GM12878 (cell line): ENCODE measurements at regions not wholly inside any gene's neighbourhood (a gene's known extent, or its start where the extent isn't known, plus 50 kb on each side); places are given as distances from the start of the nearest gene placed in this dataset.

Experiments used
- ATAC-seq: fragments of 200-7000 bp; cut with Tn5 transposase; 3 replicates; pipeline ENCODE4 v1.9.1; 2020; ENCODE audit warnings: mild to moderate bottlenecking, moderate library complexity
- BruUV-seq: library from RNA; stranded (reverse); fragments of 400-500 nt; replicated peaks from 2 replicates; lab custom pipeline; 2021; lab: Mats Ljungman, UMichigan
- CTCF ChIA-PET: fragments of 300-600 bp; sonication (Branson Sonifier 250); formaldehyde crosslinking; extraction: SDS; loops from one replicate; lab custom pipeline; 2021; ENCODE audit warnings: inconsistent platforms; lab: Yijun Ruan, JAX
- POLR2A ChIA-PET: fragments of 350-600 bp; formaldehyde crosslinking; extraction: SDS; loops from one replicate; lab custom pipeline; 2021; ENCODE audit warnings: inconsistent platforms; lab: Charles Lee
- RAD21 ChIA-PET: fragments of 300-600 bp; sonication (Branson Sonifier 250); formaldehyde crosslinking; loops from one replicate; lab custom pipeline; 2023; ENCODE audit warnings: antibody characterized with exemption; ENCODE audit not compliant: unreplicated experiment; lab: Charles Lee
- SMC1A ChIA-PET: fragments of 300-600 bp; sonication (Branson Sonifier 250); formaldehyde crosslinking; loops from one replicate; lab custom pipeline; 2023; ENCODE audit not compliant: unreplicated experiment, uncharacterized antibody; lab: Charles Lee
- DNase-seq: peaks from one replicate; pipeline ENCODE4 v3.0.0-alpha.2; 2011; ENCODE audit warnings: low read depth, low spot score
- FAIRE-seq: peaks from 3 replicates; lab custom pipeline; 2011; peaks lifted over from hg19 to GRCh38; lab: Jason Lieb, UNC
- H2AFZ ChIP-seq: 2 replicates; pipeline ENCODE4 v1.6.0; 2011; ENCODE audit warnings: low read depth, low read length, control low read depth; ENCODE audit not compliant: control insufficient read depth
- H3K27ac ChIP-seq: 2 replicates; pipeline ENCODE4 v1.5.1; 2011; ENCODE audit warnings: control low read depth; ENCODE audit not compliant: control insufficient read depth, insufficient read depth
- H3K27me3 ChIP-seq, 2 experiments: replicated peaks in 1 of 2; 2 replicates each; pipeline versions ENCODE4 v1.6.0 to v1.6.1; 2011; ENCODE audit warnings: low read length in 1 of 2; ENCODE audit not compliant: control insufficient read depth in 2 of 2, insufficient read depth in 2 of 2
- H3K36me3 ChIP-seq, 2 experiments: 2 replicates each; pipeline ENCODE4 v1.5.1; 2011; ENCODE audit warnings: low read length in 1 of 2; ENCODE audit not compliant: control insufficient read depth in 2 of 2, insufficient read depth in 2 of 2
- H3K4me1 ChIP-seq: 2 replicates; pipeline ENCODE4 v1.6.1; 2011; ENCODE audit warnings: mild to moderate bottlenecking, low read length, moderate library complexity, mixed read lengths; ENCODE audit not compliant: control insufficient read depth, insufficient read depth
- H3K4me2 ChIP-seq: 2 replicates; pipeline ENCODE4 v1.6.0; 2011; ENCODE audit warnings: control low read depth; ENCODE audit not compliant: control insufficient read depth, insufficient read depth
- H3K4me3 ChIP-seq: fragments of 200-600 bp; sonication (generic); 2 replicates; pipeline ENCODE4 v1.5.1; 2016
- H3K79me2 ChIP-seq: 2 replicates; pipeline ENCODE4 v1.6.0; 2011; ENCODE audit warnings: low read length; ENCODE audit not compliant: control insufficient read depth, insufficient read depth
- H3K9ac ChIP-seq: 2 replicates; pipeline ENCODE4 v1.8.0; 2011; ENCODE audit warnings: low read length, control low read depth, mixed read lengths; ENCODE audit not compliant: control insufficient read depth, insufficient read depth
- H3K9me3 ChIP-seq: replicated peaks from 3 replicates; pipeline ENCODE4 v1.5.1; 2011; ENCODE audit warnings: mild to moderate bottlenecking, low read length; ENCODE audit not compliant: control insufficient read depth, insufficient read depth
- H4K20me1 ChIP-seq: 2 replicates; pipeline ENCODE4 v1.6.0; 2011; ENCODE audit not compliant: control insufficient read depth, insufficient read depth
- CBX3 ChIP-seq: fragments of 200-600 bp; sonication (generic); IDR thresholded peaks from 2 replicates; pipeline ENCODE4 v1.6.1; 2016; ENCODE audit warnings: low read depth, borderline replicate concordance
- CBX5 ChIP-seq: sonication (generic); IDR thresholded peaks from 2 replicates; pipeline ENCODE4 v1.6.1; 2016; ENCODE audit warnings: low read depth, moderate library complexity, mild to moderate bottlenecking, inconsistent platforms
- E2F4 ChIP-seq: IDR thresholded peaks from 2 replicates; pipeline ENCODE4 v1.6.1; 2012; ENCODE audit warnings: low read depth, low read length, improper control_type of control experiment
- ETV6 ChIP-seq, 2 experiments: fragments of 450-650 bp in 1 of 2; IDR thresholded peaks in 1 of 2; conservative IDR thresholded peaks in 1 of 2; 2 replicates each; pipeline ENCODE4 v1.6.1; 2014; ENCODE audit warnings: antibody characterized with exemption in 1 of 2, borderline replicate concordance in 1 of 2, low read depth in 1 of 2, mild to moderate bottlenecking in 1 of 2, moderate library complexity in 1 of 2
- EZH2 ChIP-seq: IDR thresholded peaks from 2 replicates; pipeline ENCODE4 v1.6.1; 2012; ENCODE audit warnings: low read depth, mild to moderate bottlenecking, control low read depth, inconsistent platforms, low read length, borderline replicate concordance; ENCODE audit not compliant: control insufficient read depth
- FOXK2 ChIP-seq: fragments of 450-650 bp; IDR thresholded peaks from 2 replicates; pipeline ENCODE4 v1.6.1; 2017; ENCODE audit warnings: mild to moderate bottlenecking, moderate library complexity
- GABPA ChIP-seq: IDR thresholded peaks from 2 replicates; pipeline ENCODE4 v1.6.1; 2014; ENCODE audit warnings: antibody characterized with exemption, low read depth, mild to moderate bottlenecking, inconsistent platforms
- HDAC6 ChIP-seq: fragments of 200-600 bp; sonication (generic); IDR thresholded peaks from one replicate; pipeline ENCODE4 v1.8.0; 2017; ENCODE audit warnings: antibody characterized with exemption; ENCODE audit not compliant: unreplicated experiment
- JUND ChIP-seq: IDR thresholded peaks from 2 replicates; pipeline ENCODE4 v1.6.1; 2012; ENCODE audit warnings: low read depth, mild to moderate bottlenecking, low read length, improper control_type of control experiment, moderate library complexity
- NFIC ChIP-seq: IDR thresholded peaks from 2 replicates; pipeline ENCODE4 v1.6.1; 2012; ENCODE audit warnings: low read depth, mild to moderate bottlenecking, inconsistent platforms, low read length, moderate library complexity
- NFXL1 ChIP-seq: fragments of 450-650 bp; IDR thresholded peaks from 2 replicates; pipeline ENCODE4 v1.6.1; 2017; ENCODE audit warnings: antibody characterized with exemption, mild to moderate bottlenecking, borderline replicate concordance
- PAX5 ChIP-seq: IDR thresholded peaks from 2 replicates; pipeline ENCODE4 v1.6.1; 2011; ENCODE audit warnings: low read depth, low read length, borderline replicate concordance
- RAD51 ChIP-seq: fragments of 450-650 bp; IDR thresholded peaks from 2 replicates; pipeline ENCODE4 v1.6.1; 2016; ENCODE audit warnings: moderate library complexity, mild to moderate bottlenecking, inconsistent platforms
- RELA ChIP-seq: fragments of 450-650 bp; IDR thresholded peaks from 2 replicates; pipeline ENCODE4 v1.8.0; 2014; ENCODE audit warnings: borderline replicate concordance; ENCODE audit not compliant: partially characterized antibody
- RUNX3 ChIP-seq: IDR thresholded peaks from 2 replicates; pipeline ENCODE4 v1.6.1; 2012; ENCODE audit warnings: low read length, inconsistent platforms
- SIN3A ChIP-seq: IDR thresholded peaks from 2 replicates; pipeline ENCODE4 v1.6.1; 2012; ENCODE audit warnings: low read depth, low read length, improper control_type of control experiment
- YBX1 ChIP-seq: fragments of 450-650 bp; IDR thresholded peaks from 2 replicates; pipeline ENCODE4 v1.6.1; 2016; ENCODE audit warnings: antibody characterized with exemption
- ZNF622 ChIP-seq: fragments of 450-650 bp; IDR thresholded peaks from 2 replicates; pipeline ENCODE4 v1.6.1; 2017; ENCODE audit warnings: mild to moderate bottlenecking, inconsistent platforms
- whole genome bisulfite sequencing: methylation state at CpG from one replicate; pipeline ENCODE4 v1.1.6; 2016; ENCODE audit warnings: low lambda C conversion rate; ENCODE audit not compliant: insufficient replicate concordance, insufficient coverage; ENCODE audit errors: missing lambda C conversion rate; 5-methylcytosine and 5-hydroxymethylcytosine counted together
- in situ Hi-C: fragments of 300-500 bp; cut with MboI; formaldehyde crosslinking; loops from 9 replicates; pipeline ENCODE4 v1.14.3; 2018; ENCODE audit warnings: mixed read lengths
- intact Hi-C: fragments of 100-400 bp; cut with micrococcal nuclease; formaldehyde crosslinking; loops from one replicate; pipeline ENCODE4 v1.14.2; 2022; ENCODE audit not compliant: unreplicated experiment
- TF ChIP-seq, protein P1 (sequence below): fragments of 450-650 bp; IDR thresholded peaks from 2 replicates; pipeline ENCODE4 v1.6.1; 2016; ENCODE audit warnings: mild to moderate bottlenecking

- ChIA-PET RAD21 (no interaction called here), POLR2A (interaction anchor here (0.7 kb wide), 1 partner anchor 172 kb away, joined by 3 read pairs; no protein-coding TSS in a partner anchor)
- 21% methylated on average over 6 of the region's 6 CpGs for WGBS
These were observed 347.8 kb upstream of the GULP1 start for GRCh38 chr2:187943772-187944369.

GRCh38 chr2:187949859-187950258, 341.8 kb upstream of the GULP1 start:
- no peak overlapping the region for H3K4me3 ChIP-seq
- no peaks in the 10 kb centered on the region for H4K20me1 ChIP-seq
- 11% methylated on average over 3 of the region's 3 CpGs for WGBS
- ChIA-PET RAD21 (no interaction called here), POLR2A (no interaction called here), SMC1A (no interaction called here), CTCF (no interaction called here)
- no peak overlapping the region for H2AFZ ChIP-seq
- intact Hi-C loops (no loop called here), in situ Hi-C loops (no loop called here)
- no peak overlapping the region for H3K9ac ChIP-seq
- no peaks in the 10 kb centered on the region; the same call in 2 of the 3 replicates for H3K9me3 ChIP-seq
- DNase-seq = no peak
- FAIRE-seq = peak; percentile 27
- no peaks in the 10 kb centered on the region for H3K4me1 ChIP-seq
- no peaks in the 10 kb centered on the region for H3K27me3 ChIP-seq
- H3K79me2 ChIP-seq = no peaks in the 10 kb centered on the region
- no peak for ATAC-seq
- H3K36me3 ChIP-seq = no peaks in the 10 kb centered on the region
- no TSS peak for BruUV-seq
- H3K27ac ChIP-seq = no peak overlapping the region
- no peak overlapping the region for H3K4me2 ChIP-seq
- no peak for TF ChIP-seq RAD51
- no peak for TF ChIP-seq RELA
- no peak for TF ChIP-seq NFXL1
- TF ChIP-seq JUND = no peak
- TF ChIP-seq, protein P1, sequence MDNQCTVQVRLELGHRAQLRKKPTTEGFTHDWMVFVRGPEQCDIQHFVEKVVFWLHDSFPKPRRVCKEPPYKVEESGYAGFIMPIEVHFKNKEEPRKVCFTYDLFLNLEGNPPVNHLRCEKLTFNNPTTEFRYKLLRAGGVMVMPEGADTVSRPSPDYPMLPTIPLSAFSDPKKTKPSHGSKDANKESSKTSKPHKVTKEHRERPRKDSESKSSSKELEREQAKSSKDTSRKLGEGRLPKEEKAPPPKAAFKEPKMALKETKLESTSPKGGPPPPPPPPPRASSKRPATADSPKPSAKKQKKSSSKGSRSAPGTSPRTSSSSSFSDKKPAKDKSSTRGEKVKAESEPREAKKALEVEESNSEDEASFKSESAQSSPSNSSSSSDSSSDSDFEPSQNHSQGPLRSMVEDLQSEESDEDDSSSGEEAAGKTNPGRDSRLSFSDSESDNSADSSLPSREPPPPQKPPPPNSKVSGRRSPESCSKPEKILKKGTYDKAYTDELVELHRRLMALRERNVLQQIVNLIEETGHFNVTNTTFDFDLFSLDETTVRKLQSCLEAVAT = no peak
- no peak for TF ChIP-seq CBX3
- no peak for TF ChIP-seq NFIC
- TF ChIP-seq PAX5 = no peak
- TF ChIP-seq CBX5 = no peak
- TF ChIP-seq E2F4 = no peak
- no peak for TF ChIP-seq GABPA
- no peak for TF ChIP-seq ZNF622
- TF ChIP-seq RUNX3 = no peak
- no peak for TF ChIP-seq YBX1
- no peak for TF ChIP-seq ETV6 (conservative IDR thresholded peaks at IDR 0.05 in 1 of 2, IDR thresholded peaks at IDR 0.05 in 1 of 2; ENCODE audit: borderline replicate concordance in 1 of 2, low read depth in 1 of 2)
- TF ChIP-seq HDAC6 = no peak

More at GRCh38 chr2:187943772-187944369, 347.8 kb upstream of the GULP1 start:
- no peaks in the 10 kb centered on the region for H3K4me1 ChIP-seq
- ChIA-PET CTCF (no interaction called here), SMC1A (interaction anchor here (1.6 kb wide), 1 partner anchor 16 kb away, joined by 5 read pairs; no protein-coding TSS in a partner anchor)
- H4K20me1 ChIP-seq = no peaks in the 10 kb centered on the region
- in situ Hi-C loops = no loop called here
- TF ChIP-seq SIN3A = no peak
- no peak for TF ChIP-seq EZH2
- TF ChIP-seq FOXK2 = no peak
- intact Hi-C loops = no loop called here
- H3K4me3 ChIP-seq = no peak overlapping the region
- no peak overlapping the region; the same call in 1 of the 2 replicates for H3K4me2 ChIP-seq
- H3K9ac ChIP-seq = no peak overlapping the region
- H2AFZ ChIP-seq = no peak overlapping the region
- DNase-seq (no peak), ATAC-seq (no peak), FAIRE-seq (no peak)
- H3K79me2 ChIP-seq = no peaks in the 10 kb centered on the region
- no TSS peak for BruUV-seq
- H3K36me3 ChIP-seq = no peaks in the 10 kb centered on the region
- no peaks in the 10 kb centered on the region for H3K27me3 ChIP-seq
- H3K9me3 ChIP-seq = no peaks in the 10 kb centered on the region
- H3K27ac ChIP-seq = no peak overlapping the region
